ENCODE measurements at regions not wholly inside any gene's neighbourhood (a gene's known extent, or its start where the extent isn't known, plus 50 kb on each side); places are given as distances from the start of the nearest gene placed in this dataset.
"Not testable (repeated sequence)": the region's sequence is repeated elsewhere in the genome, so short reads cannot be mapped to it uniquely, and the experiment has no call there.

- Mint-ChIP-seq H3K36me3 (no peaks in the 10 kb centered on the region), H3K4me1 (no peaks in the 10 kb centered on the region), H3K4me3 (no peak overlapping the region), H3K27me3 (no peaks in the 10 kb centered on the region), H3K9me3 (peaks cover 0 to 9% (median 3%) of the 10 kb centered on the region in 11 donors), H3K27ac (no peak overlapping the region)
- ChIA-PET POLR2A (no interaction called here), CTCF (no interaction called here)
- Histone ChIP-seq H3K27ac (ENCODE audit: low read depth, low read length) (no peak overlapping the region), H3K27me3 (ENCODE audit: control insufficient read depth in 2 of 2, insufficient read depth in 2 of 2, low read length in 2 of 2) (no peaks in the 10 kb centered on the region), H3K9me3 (ENCODE audit: control insufficient read depth in 2 of 3, low read length in 3 of 3) (no peaks in the 10 kb centered on the region), H3K4me3 (ENCODE audit: low read length) (no peak overlapping the region), H3K4me1 (ENCODE audit: control insufficient read depth in 2 of 2, insufficient read depth in 2 of 2, low read length in 2 of 2) (no peaks in the 10 kb centered on the region), H3K36me3 (ENCODE audit: control insufficient read depth in 2 of 3, insufficient read depth in 3 of 3, low read length in 3 of 3) (no peaks in the 10 kb centered on the region)
- intact Hi-C loops (cut with micrococcal nuclease), result no loop called here
- DNase-seq (no peak), ATAC-seq (no peak)
These were observed 54.6 kb downstream of the DKK1 start for GRCh38 chr10:52368725-52369124.

DNA sequence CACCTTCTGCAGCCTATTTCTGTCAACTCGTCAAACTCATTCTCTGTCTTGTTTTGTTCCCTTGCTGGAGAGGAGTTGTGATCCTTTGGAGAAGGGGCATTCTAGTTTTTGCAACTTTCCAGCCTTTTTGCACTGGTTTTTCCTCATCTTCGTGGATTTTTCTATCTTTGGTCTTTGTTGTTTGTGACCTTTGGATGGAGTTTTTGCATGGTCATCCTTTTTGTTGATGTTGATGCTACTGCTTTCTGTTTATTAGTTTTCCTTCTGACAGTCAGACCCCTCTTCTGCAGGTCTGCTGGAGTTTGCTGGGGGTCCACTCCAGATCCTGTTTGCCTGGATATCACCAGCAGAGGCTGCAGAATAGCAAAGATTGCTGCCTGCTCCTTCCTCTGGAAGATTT, 60.1 kb downstream of the DKK1 start:
- CTCF ChIA-PET; DNase-seq; H3K27ac Mint-ChIP-seq; H3K4me1 Mint-ChIP-seq; H3K9me3 Mint-ChIP-seq; H3K27me3 Mint-ChIP-seq; H3K27ac ChIP-seq (ENCODE audit: low read depth, low read length); ATAC-seq; H3K36me3 Mint-ChIP-seq; H3K4me3 ChIP-seq (ENCODE audit: low read length); H3K27me3 ChIP-seq (ENCODE audit: control insufficient read depth in 2 of 2, insufficient read depth in 2 of 2, low read length in 2 of 2); H3K4me1 ChIP-seq (ENCODE audit: control insufficient read depth in 2 of 2, insufficient read depth in 2 of 2, low read length in 2 of 2); H3K4me3 Mint-ChIP-seq; intact Hi-C loops (cut with micrococcal nuclease); H3K36me3 ChIP-seq (ENCODE audit: control insufficient read depth in 2 of 3, insufficient read depth in 3 of 3, low read length in 3 of 3); H3K9me3 ChIP-seq (ENCODE audit: control insufficient read depth in 2 of 3, low read length in 3 of 3); POLR2A ChIA-PET: not testable (repeated sequence)

DNA sequence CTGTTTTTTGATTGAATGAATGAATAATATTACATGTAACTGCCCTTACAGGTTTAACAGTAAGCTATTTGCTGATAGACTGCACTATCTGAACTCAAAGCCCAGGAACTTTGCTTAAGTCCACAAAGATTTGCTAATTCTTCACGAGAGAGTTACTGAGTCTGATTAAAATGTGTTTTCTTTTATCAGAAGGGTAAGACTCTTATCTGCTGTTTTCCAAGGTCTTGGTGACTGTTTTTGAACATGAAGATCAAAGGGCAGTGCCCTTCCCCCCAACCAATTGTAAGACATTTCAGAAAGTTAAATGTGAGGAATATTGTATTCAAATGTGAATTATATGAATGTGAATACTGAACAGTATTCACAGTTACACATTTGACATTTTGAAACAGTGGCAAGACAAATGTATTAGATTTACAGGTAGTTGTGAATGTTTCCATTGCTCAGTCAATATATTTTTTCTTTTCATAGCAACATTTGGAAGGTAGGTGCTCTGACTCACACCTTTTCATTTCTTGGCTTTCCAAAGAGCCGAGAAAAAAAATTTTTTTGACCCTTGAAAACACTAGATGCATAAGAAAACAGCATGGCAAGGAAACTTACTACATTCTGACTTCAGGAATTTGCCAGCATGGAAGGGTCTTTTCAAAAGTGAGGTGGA, 62.7 kb downstream of the DKK1 start:
- no peaks in the 10 kb centered on the region for H3K36me3 ChIP-seq (ENCODE audit: control insufficient read depth in 2 of 3, insufficient read depth in 3 of 3, low read length in 3 of 3)
- ChIA-PET CTCF (no interaction called here), POLR2A (no interaction called here)
- H3K4me1 Mint-ChIP-seq, result peaks cover 0 to 1% (median 0%) of the 10 kb centered on the region in 7 donors
- H3K27me3 Mint-ChIP-seq, result peaks cover 0 to 6% (median 0%) of the 10 kb centered on the region in 5 donors
- no peaks in the 10 kb centered on the region for H3K9me3 ChIP-seq (ENCODE audit: control insufficient read depth in 2 of 3, low read length in 3 of 3)
- H3K27ac Mint-ChIP-seq, result no peak overlapping the region
- peaks cover 0 to 6% (median 4%) of the 10 kb centered on the region in 11 donors for H3K9me3 Mint-ChIP-seq
- intact Hi-C loops (cut with micrococcal nuclease), result no loop called here
- no peaks in the 10 kb centered on the region for H3K4me1 ChIP-seq (ENCODE audit: control insufficient read depth in 2 of 2, insufficient read depth in 2 of 2, low read length in 2 of 2)
- H3K27ac ChIP-seq (ENCODE audit: low read depth, low read length), result no peak overlapping the region
- H3K36me3 Mint-ChIP-seq, result no peaks in the 10 kb centered on the region
- H3K4me3 Mint-ChIP-seq, result no peak overlapping the region
- H3K27me3 ChIP-seq (ENCODE audit: control insufficient read depth in 2 of 2, insufficient read depth in 2 of 2, low read length in 2 of 2), result no peaks in the 10 kb centered on the region
- ATAC-seq (no peak), DNase-seq (no peak)
- no peak overlapping the region for H3K4me3 ChIP-seq (ENCODE audit: low read length)

DNA sequence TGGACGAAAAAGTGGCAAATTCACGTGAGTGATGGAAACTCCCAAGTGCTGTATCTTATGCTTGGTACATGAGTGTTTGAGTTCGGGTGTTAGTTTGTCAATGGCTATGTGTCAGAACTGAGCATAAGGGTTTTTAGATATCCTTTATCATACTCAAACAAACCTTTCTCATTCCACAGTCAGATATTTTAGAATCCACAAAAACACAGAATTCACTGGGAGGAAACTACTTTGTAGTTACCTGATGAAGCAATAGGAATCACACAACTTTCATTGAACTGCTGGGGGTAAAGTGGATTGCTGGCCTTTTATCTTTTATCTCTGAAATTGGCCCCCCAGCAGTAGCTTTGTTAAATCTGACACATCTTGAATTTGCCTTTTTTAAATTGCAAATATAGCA, 64.0 kb downstream of the DKK1 start:
- DNase-seq (no peak), ATAC-seq (no peak)
- H3K27ac ChIP-seq (ENCODE audit: low read depth, low read length), result no peak overlapping the region
- peaks cover 0 to 5% (median 2%) of the 10 kb centered on the region in 11 donors for H3K9me3 Mint-ChIP-seq
- peaks cover 0 to 1% (median 0%) of the 10 kb centered on the region in 7 donors for H3K4me1 Mint-ChIP-seq
- H3K4me1 ChIP-seq (ENCODE audit: control insufficient read depth in 2 of 2, insufficient read depth in 2 of 2, low read length in 2 of 2), result no peaks in the 10 kb centered on the region
- H3K9me3 ChIP-seq (ENCODE audit: control insufficient read depth in 2 of 3, low read length in 3 of 3), result no peaks in the 10 kb centered on the region
- intact Hi-C loops (cut with micrococcal nuclease), result no loop called here
- ChIA-PET POLR2A (no interaction called here), CTCF (no interaction called here)
- H3K36me3 ChIP-seq (ENCODE audit: control insufficient read depth in 2 of 3, insufficient read depth in 3 of 3, low read length in 3 of 3), result no peaks in the 10 kb centered on the region
- H3K4me3 ChIP-seq (ENCODE audit: low read length), result no peak overlapping the region
- H3K27me3 ChIP-seq (ENCODE audit: control insufficient read depth in 2 of 2, insufficient read depth in 2 of 2, low read length in 2 of 2), result no peaks in the 10 kb centered on the region
- H3K27ac Mint-ChIP-seq, result no peak overlapping the region
- H3K4me3 Mint-ChIP-seq, result no peak overlapping the region
- no peaks in the 10 kb centered on the region for H3K36me3 Mint-ChIP-seq
- peaks cover 0 to 6% (median 0%) of the 10 kb centered on the region in 5 donors for H3K27me3 Mint-ChIP-seq

DNA sequence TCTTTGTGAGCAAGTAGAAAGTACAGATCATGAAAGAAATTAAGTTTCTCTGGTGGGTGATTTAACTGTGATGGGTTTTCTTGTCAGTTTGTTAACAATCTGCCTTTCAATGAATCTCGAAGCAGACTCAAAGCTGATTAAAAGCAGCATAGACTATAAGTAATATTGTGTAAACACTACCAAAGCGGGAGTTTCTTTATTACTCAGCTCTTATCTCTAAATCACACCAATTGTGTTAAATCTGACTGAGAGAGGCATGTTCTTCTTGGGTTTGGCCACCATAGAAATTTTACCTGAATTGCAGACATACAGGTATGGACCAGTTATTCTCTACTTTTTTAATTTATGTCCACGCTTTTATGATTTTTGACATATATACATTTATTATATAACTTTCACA, 65.2 kb downstream of the DKK1 start:
- H3K4me3 Mint-ChIP-seq, result no peak overlapping the region
- no peak overlapping the region for H3K27ac ChIP-seq (ENCODE audit: low read depth, low read length)
- ChIA-PET CTCF (no interaction called here), POLR2A (no interaction called here)
- no peaks in the 10 kb centered on the region for H3K36me3 Mint-ChIP-seq
- H3K9me3 ChIP-seq (ENCODE audit: control insufficient read depth in 2 of 3, low read length in 3 of 3), result no peaks in the 10 kb centered on the region
- H3K4me3 ChIP-seq (ENCODE audit: low read length), result no peak overlapping the region
- H3K9me3 Mint-ChIP-seq, result peaks cover 0 to 5% (median 0%) of the 10 kb centered on the region in 11 donors
- no peaks in the 10 kb centered on the region for H3K4me1 Mint-ChIP-seq
- ATAC-seq (no peak), DNase-seq (no peak)
- intact Hi-C loops (cut with micrococcal nuclease), result no loop called here
- H3K27me3 ChIP-seq (ENCODE audit: control insufficient read depth in 2 of 2, insufficient read depth in 2 of 2, low read length in 2 of 2), result no peaks in the 10 kb centered on the region
- H3K27ac Mint-ChIP-seq, result no peak overlapping the region
- H3K36me3 ChIP-seq (ENCODE audit: control insufficient read depth in 2 of 3, insufficient read depth in 3 of 3, low read length in 3 of 3), result no peaks in the 10 kb centered on the region
- peaks cover 0 to 6% (median 0%) of the 10 kb centered on the region in 5 donors for H3K27me3 Mint-ChIP-seq
- no peaks in the 10 kb centered on the region for H3K4me1 ChIP-seq (ENCODE audit: control insufficient read depth in 2 of 2, insufficient read depth in 2 of 2, low read length in 2 of 2)

DNA sequence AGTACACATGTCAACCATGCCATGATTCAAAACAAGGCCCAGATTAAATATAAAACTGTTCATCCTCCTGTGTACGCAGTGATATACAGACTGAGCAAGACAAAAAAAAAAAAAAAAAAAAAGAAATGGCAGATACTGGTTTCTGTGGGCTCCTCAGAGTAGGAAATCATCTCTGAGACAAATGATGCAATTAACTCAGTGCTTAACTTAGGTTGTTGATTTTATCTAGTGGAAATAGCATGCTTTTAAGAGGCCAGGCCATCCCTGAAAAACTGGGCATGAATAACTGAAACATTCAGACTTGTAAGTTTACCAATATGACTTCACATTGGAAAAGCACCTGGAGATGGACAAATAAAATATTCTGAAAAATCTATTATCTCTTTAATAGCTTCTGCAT, 69.0 kb downstream of the DKK1 start:
- Mint-ChIP-seq H3K36me3 (no peaks in the 10 kb centered on the region), H3K4me1 (no peaks in the 10 kb centered on the region), H3K4me3 (no peak overlapping the region), H3K27ac (no peak overlapping the region), H3K9me3 (peaks cover 0 to 3% (median 0%) of the 10 kb centered on the region in 11 donors), H3K27me3 (no peaks in the 10 kb centered on the region)
- DNase-seq (no peak), ATAC-seq (no peak)
- Histone ChIP-seq H3K4me3 (ENCODE audit: low read length) (no peak overlapping the region), H3K36me3 (ENCODE audit: control insufficient read depth in 2 of 3, insufficient read depth in 3 of 3, low read length in 3 of 3) (no peaks in the 10 kb centered on the region), H3K4me1 (ENCODE audit: control insufficient read depth in 2 of 2, insufficient read depth in 2 of 2, low read length in 2 of 2) (no peaks in the 10 kb centered on the region), H3K27ac (ENCODE audit: low read depth, low read length) (no peak overlapping the region), H3K27me3 (ENCODE audit: control insufficient read depth in 2 of 2, insufficient read depth in 2 of 2, low read length in 2 of 2) (no peaks in the 10 kb centered on the region), H3K9me3 (ENCODE audit: control insufficient read depth in 2 of 3, low read length in 3 of 3) (no peaks in the 10 kb centered on the region)
- intact Hi-C loops (cut with micrococcal nuclease), result no loop called here
- ChIA-PET POLR2A (no interaction called here), CTCF (no interaction called here)

- POLR2A ChIA-PET, result no interaction called here
- Mint-ChIP-seq H3K9me3 (peaks cover 0 to 2% (median 0%) of the 10 kb centered on the region in 11 donors), H3K4me1 (no peaks in the 10 kb centered on the region), H3K27ac (no peak overlapping the region), H3K27me3 (no peaks in the 10 kb centered on the region), H3K36me3 (no peaks in the 10 kb centered on the region), H3K4me3 (no peak overlapping the region)
- Histone ChIP-seq H3K36me3 (ENCODE audit: control insufficient read depth in 2 of 3, insufficient read depth in 3 of 3, low read length in 3 of 3) (no peaks in the 10 kb centered on the region), H3K27ac (ENCODE audit: low read depth, low read length) (no peak overlapping the region), H3K27me3 (ENCODE audit: control insufficient read depth in 2 of 2, insufficient read depth in 2 of 2, low read length in 2 of 2) (no peaks in the 10 kb centered on the region), H3K4me1 (ENCODE audit: control insufficient read depth in 2 of 2, insufficient read depth in 2 of 2, low read length in 2 of 2) (no peaks in the 10 kb centered on the region), H3K4me3 (ENCODE audit: low read length) (no peak overlapping the region), H3K9me3 (ENCODE audit: control insufficient read depth in 2 of 3, low read length in 3 of 3) (no peaks in the 10 kb centered on the region)
- ATAC-seq, result no peak
- no peak for DNase-seq
- intact Hi-C loops (cut with micrococcal nuclease), result no loop called here
- CTCF ChIA-PET, result no interaction called here
These were observed 73.7 kb downstream of the DKK1 start for GRCh38 chr10:52387744-52388143.
